RWPE2 (cell line): ENCODE measurements at regions not wholly inside any gene's neighbourhood (a gene's known extent, or its start where the extent isn't known, plus 50 kb on each side); places are given as distances from the start of the nearest gene placed in this dataset.

Source experiments
- ATAC-seq: fragments of 200-7000 bp; cut with Tn5 transposase; 3 replicates; pipeline ENCODE4 v1.9.1; 2021; ENCODE audit warnings: low read depth
- DNase-seq: peaks from one replicate; pipeline ENCODE4 v3.0.0-alpha.2; 2020; ENCODE audit warnings: low spot score
- H3K27ac ChIP-seq: fragments of 450-650 bp; 2 replicates; pipeline ENCODE4 v1.5.1; 2017; ENCODE audit warnings: mild to moderate bottlenecking; ENCODE audit not compliant: poor library complexity, severe bottlenecking
- H3K27me3 ChIP-seq: fragments of 250-450 bp; sonication (Bioruptor Pico); 2 replicates; pipeline ENCODE4 v1.5.1; 2021; ENCODE audit warnings: mild to moderate bottlenecking, moderate library complexity; ENCODE audit not compliant: insufficient read depth, poor library complexity, severe bottlenecking
- H3K36me3 ChIP-seq: fragments of 250-450 bp; sonication (Bioruptor Pico); 2 replicates; pipeline ENCODE4 v1.5.1; 2020; ENCODE audit warnings: low read depth, mild to moderate bottlenecking, moderate library complexity
- H3K4me1 ChIP-seq: fragments of 250-450 bp; sonication (Bioruptor Pico); 2 replicates; pipeline ENCODE4 v1.5.1; 2021; ENCODE audit warnings: mild to moderate bottlenecking, moderate library complexity; ENCODE audit not compliant: insufficient read depth, poor library complexity, severe bottlenecking
- H3K4me3 ChIP-seq: fragments of 250-450 bp; sonication (Bioruptor Pico); 2 replicates; pipeline ENCODE4 v1.5.1; 2021; ENCODE audit warnings: mild to moderate bottlenecking, moderate library complexity; ENCODE audit not compliant: severe bottlenecking
- H3K9me3 ChIP-seq: fragments of 250-450 bp; sonication (Bioruptor Pico); 2 replicates; pipeline ENCODE4 v1.5.1; 2021; ENCODE audit warnings: mild to moderate bottlenecking, moderate library complexity; ENCODE audit not compliant: severe bottlenecking
- CTCF ChIP-seq: fragments of 450-650 bp; IDR thresholded peaks from one replicate; pipeline ENCODE4 v1.5.1; 2017; ENCODE audit warnings: mild to moderate bottlenecking, moderate library complexity; ENCODE audit not compliant: poor library complexity, severe bottlenecking

GRCh38 chr7:10618953-10619352 lies 354.7 kb upstream of the PHF14 start:
- no peak for ATAC-seq
- DNase-seq: no peak
- Histone ChIP-seq H3K9me3 (no peaks in the 10 kb centered on the region), H3K4me1 (no peaks in the 10 kb centered on the region), H3K27me3 (no peaks in the 10 kb centered on the region), H3K36me3 (no peaks in the 10 kb centered on the region), H3K27ac (no peak overlapping the region), H3K4me3 (no peak overlapping the region)
- no peak for TF ChIP-seq CTCF

- no peak for ATAC-seq
- no peak for DNase-seq
- no peak for TF ChIP-seq CTCF
- H3K9me3 ChIP-seq: no peaks in the 10 kb centered on the region
- H3K4me1 ChIP-seq: no peaks in the 10 kb centered on the region
- H3K27me3 ChIP-seq: no peaks in the 10 kb centered on the region
- H3K4me3 ChIP-seq: no peak overlapping the region
- H3K36me3 ChIP-seq: no peaks in the 10 kb centered on the region
- no peak overlapping the region for H3K27ac ChIP-seq
Measured at GRCh38 chr7:10632712-10633111, 341.0 kb upstream of the PHF14 start.

- H3K4me3 ChIP-seq: no peak overlapping the region
- H3K27me3 ChIP-seq: no peaks in the 10 kb centered on the region
- no peaks in the 10 kb centered on the region for H3K36me3 ChIP-seq
- no peaks in the 10 kb centered on the region for H3K4me1 ChIP-seq
- ATAC-seq (no peak), DNase-seq (no peak)
- TF ChIP-seq CTCF: no peak
- H3K27ac ChIP-seq: no peak overlapping the region
- H3K9me3 ChIP-seq: no peaks in the 10 kb centered on the region
Measured at GRCh38 chr7:10634239-10634638, 339.4 kb upstream of the PHF14 start.

- Histone ChIP-seq H3K27me3 (no peaks in the 10 kb centered on the region), H3K9me3 (no peaks in the 10 kb centered on the region), H3K4me3 (no peak overlapping the region), H3K4me1 (no peaks in the 10 kb centered on the region), H3K27ac (no peak overlapping the region), H3K36me3 (no peaks in the 10 kb centered on the region)
- ATAC-seq (no peak), DNase-seq (no peak)
- TF ChIP-seq CTCF: no peak
Measured at GRCh38 chr7:10637991-10638390, 335.7 kb upstream of the PHF14 start.

- no peak overlapping the region for H3K4me3 ChIP-seq
Measured at GRCh38 chr7:10643545-10643944, 330.1 kb upstream of the PHF14 start.

More at GRCh38 chr7:10643545-10643944, 330.1 kb upstream of the PHF14 start:
- no peak for DNase-seq
- ATAC-seq: no peak
- no peaks in the 10 kb centered on the region for H3K9me3 ChIP-seq
- H3K4me1 ChIP-seq: no peaks in the 10 kb centered on the region
- TF ChIP-seq CTCF: no peak
- no peaks in the 10 kb centered on the region for H3K27me3 ChIP-seq
- H3K27ac ChIP-seq: no peak overlapping the region
- no peaks in the 10 kb centered on the region for H3K36me3 ChIP-seq
